Nephron progenitor cell (in vitro differentiated cells): ENCODE measurements at regions not wholly inside any gene's neighbourhood (a gene's known extent, or its start where the extent isn't known, plus 50 kb on each side); places are given as distances from the start of the nearest gene placed in this dataset.

Experiments used
- DNase-seq: peaks from one replicate; pipeline ENCODE4 v3.0.0; 2021
- H3K27ac Mint-ChIP-seq: 2 replicates; pipeline ENCODE4 v1.8.0; 2021; ENCODE audit warnings: mild to moderate bottlenecking, moderate library complexity, mixed read lengths
- H3K27me3 Mint-ChIP-seq: 2 replicates; pipeline ENCODE4 v1.8.0; 2021; ENCODE audit warnings: mild to moderate bottlenecking, low read depth, mixed read lengths; ENCODE audit not compliant: poor library complexity
- H3K36me3 Mint-ChIP-seq: 2 replicates; pipeline ENCODE4 v1.8.0; 2021; ENCODE audit warnings: low read depth, mixed read lengths
- H3K4me1 Mint-ChIP-seq: 2 replicates; pipeline ENCODE4 v1.8.0; 2021; ENCODE audit warnings: mixed read lengths
- H3K4me3 Mint-ChIP-seq: 2 replicates; pipeline ENCODE4 v1.8.0; 2021; ENCODE audit warnings: mild to moderate bottlenecking, moderate library complexity, mixed read lengths
- H3K9me3 Mint-ChIP-seq: 2 replicates; pipeline ENCODE4 v1.8.0; 2021; ENCODE audit warnings: mild to moderate bottlenecking, moderate library complexity, mixed read lengths
- CTCF ChIP-seq: fragments of 200-600 bp; sonication (generic); IDR thresholded peaks from 2 replicates; pipeline ENCODE4 v1.5.0; 2021; ENCODE audit warnings: antibody characterized with exemption

GRCh38 chrX:77143907-77144306 is 303.3 kb upstream of the FGF16 start:
- no peaks in the 10 kb centered on the region for H3K4me1 Mint-ChIP-seq
- no peaks in the 10 kb centered on the region for H3K36me3 Mint-ChIP-seq
- DNase-seq, result no peak
- no peaks in the 10 kb centered on the region for H3K27me3 Mint-ChIP-seq
- H3K27ac Mint-ChIP-seq, result no peak overlapping the region
- peaks cover 65% of the 10 kb centered on the region for H3K9me3 Mint-ChIP-seq
- TF ChIP-seq CTCF, result no peak
- no peak overlapping the region for H3K4me3 Mint-ChIP-seq

DNA sequence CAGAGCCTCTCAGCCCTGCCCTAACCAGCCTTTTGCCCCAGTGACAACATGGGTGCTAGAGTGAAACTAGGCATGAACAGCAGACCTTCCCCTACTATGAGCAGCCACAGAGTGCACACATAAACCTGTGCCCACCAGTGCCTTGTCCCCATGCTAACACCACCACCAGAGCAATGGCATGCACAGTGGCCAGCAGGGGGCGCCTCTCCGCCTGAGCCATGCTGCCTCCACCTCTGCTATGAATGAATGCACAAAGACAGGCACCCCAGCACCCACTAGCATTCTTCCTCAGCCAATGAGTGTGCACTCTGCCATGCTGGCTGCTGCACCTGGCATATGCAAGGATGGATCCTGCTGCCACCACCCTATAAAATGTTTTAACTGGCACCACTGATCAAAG is 286.9 kb upstream of the FGF16 start:
- Mint-ChIP-seq H3K4me3 (no peak overlapping the region), H3K4me1 (no peaks in the 10 kb centered on the region), H3K27me3 (no peaks in the 10 kb centered on the region), H3K9me3 (peaks cover 84% of the 10 kb centered on the region), H3K27ac (no peak overlapping the region), H3K36me3 (no peaks in the 10 kb centered on the region)
- DNase-seq, result no peak
- no peak for TF ChIP-seq CTCF

DNA sequence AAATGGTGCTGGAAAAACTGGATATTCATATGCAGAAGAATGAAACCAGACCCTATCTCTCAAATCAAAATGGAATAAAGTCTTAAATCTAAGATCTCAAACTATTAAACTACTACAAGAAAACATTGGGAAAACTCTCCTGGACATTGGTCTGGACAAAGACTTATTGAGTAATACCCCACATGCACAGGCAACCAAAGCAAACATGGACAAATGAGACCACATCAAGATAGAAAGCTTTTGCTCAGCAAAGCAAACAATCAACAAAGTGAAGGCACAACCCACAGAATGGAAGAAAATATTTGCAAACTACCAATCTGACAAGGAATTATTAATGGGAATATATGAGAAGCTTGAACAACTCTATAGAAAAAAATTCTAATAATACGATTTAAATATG is 284.4 kb upstream of the FGF16 start:
- H3K27me3 Mint-ChIP-seq, result peaks cover 2% of the 10 kb centered on the region

GRCh38 chrX:77167993-77168392 is 279.2 kb upstream of the FGF16 start:
- no peak overlapping the region for H3K27ac Mint-ChIP-seq
- no peak for TF ChIP-seq CTCF
- H3K4me1 Mint-ChIP-seq, result no peaks in the 10 kb centered on the region
- no peaks in the 10 kb centered on the region for H3K36me3 Mint-ChIP-seq
- H3K9me3 Mint-ChIP-seq, result peaks cover 68% of the 10 kb centered on the region
- H3K27me3 Mint-ChIP-seq, result peaks cover 2% of the 10 kb centered on the region
- no peak for DNase-seq
- no peak overlapping the region for H3K4me3 Mint-ChIP-seq

More for the DNA sequence above, 284.4 kb upstream of the FGF16 start:
- Mint-ChIP-seq H3K4me3 (no peak overlapping the region), H3K27ac (no peak overlapping the region), H3K4me1 (no peaks in the 10 kb centered on the region), H3K36me3 (no peaks in the 10 kb centered on the region), H3K9me3 (peaks cover 82% of the 10 kb centered on the region)
- DNase-seq, result no peak
- TF ChIP-seq CTCF, result no peak

GRCh38 chrX:77174680-77175519 is 272.3 kb upstream of the FGF16 start:
- no peak for DNase-seq
- Mint-ChIP-seq H3K27ac (no peak overlapping the region), H3K36me3 (no peaks in the 10 kb centered on the region), H3K4me3 (no peak overlapping the region), H3K27me3 (no peaks in the 10 kb centered on the region), H3K9me3 (peaks cover 63% of the 10 kb centered on the region), H3K4me1 (no peaks in the 10 kb centered on the region)
- no peak for TF ChIP-seq CTCF

GRCh38 chrX:77200663-77201062 is 246.5 kb upstream of the FGF16 start:
- Mint-ChIP-seq H3K27ac (no peak overlapping the region), H3K4me3 (no peak overlapping the region), H3K9me3 (peaks cover 82% of the 10 kb centered on the region), H3K27me3 (no peaks in the 10 kb centered on the region), H3K4me1 (no peaks in the 10 kb centered on the region), H3K36me3 (no peaks in the 10 kb centered on the region)
- TF ChIP-seq CTCF, result no peak
- no peak for DNase-seq
